ENCODE measurements at regions not wholly inside any gene's neighbourhood (a gene's known extent, or its start where the extent isn't known, plus 50 kb on each side); places are given as distances from the start of the nearest gene placed in this dataset.
A peak's percentile ranks its signal among the peaks of the same experiment; 100 is the strongest.

GRCh38 chr20:19923762-19924161 is 93.4 kb upstream of the NAA20 start:
- DNase-seq (ENCODE audit: low read depth in 1 of 2, low spot score in 1 of 2): no peak

DNA sequence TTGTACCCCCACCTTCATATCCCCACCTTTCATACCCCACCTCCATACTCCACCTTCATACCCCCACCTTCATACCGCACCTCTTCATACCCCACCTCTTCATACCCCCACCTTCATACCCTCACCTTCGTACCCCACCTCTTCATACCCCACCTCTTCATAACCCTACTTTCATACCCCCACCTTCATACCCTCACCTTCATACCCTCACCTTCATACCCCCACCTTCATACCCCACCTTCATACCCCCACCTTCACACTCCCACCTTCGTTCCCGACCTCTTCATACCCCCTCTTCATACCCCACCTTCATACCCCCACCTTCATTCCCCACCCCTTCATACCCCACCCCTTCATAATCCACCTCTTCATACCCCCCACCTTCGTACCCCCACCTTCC is 92.9 kb upstream of the NAA20 start:
- no peak for DNase-seq (ENCODE audit: low read depth in 1 of 2, low spot score in 1 of 2)

DNA sequence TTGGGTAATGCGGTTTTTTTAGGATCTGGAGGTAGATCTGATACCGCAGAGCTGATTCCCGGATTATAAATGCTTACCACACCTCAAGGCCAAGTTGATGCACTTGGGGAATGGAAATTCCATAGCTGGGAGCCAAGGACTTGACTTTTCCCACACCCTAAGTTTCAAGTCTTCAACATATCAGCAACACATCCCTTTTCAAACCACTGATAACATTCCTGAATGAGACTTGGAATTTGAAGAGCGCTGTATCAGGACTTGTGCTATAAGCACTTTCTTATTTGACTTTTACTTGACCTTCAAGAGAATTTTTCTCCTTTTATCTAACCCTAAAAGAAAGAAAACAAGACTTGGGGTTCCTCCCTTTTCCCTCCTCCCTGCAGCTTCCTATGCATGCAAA is 90.6 kb upstream of the NAA20 start:
- DNase-seq (ENCODE audit: low read depth in 1 of 2, low spot score in 1 of 2): no peak

- no peak for DNase-seq (ENCODE audit: low read depth in 1 of 2, low spot score in 1 of 2)
Observed at GRCh38 chr20:19928328-19929011, 88.7 kb upstream of the NAA20 start.

- DNase-seq (ENCODE audit: low read depth in 1 of 2, low spot score in 1 of 2): no peak
Observed at GRCh38 chr20:19929012-19929360, 88.2 kb upstream of the NAA20 start.

GRCh38 chr20:19929481-19930145 is 87.5 kb upstream of the NAA20 start:
- DNase-seq (ENCODE audit: low read depth in 1 of 2, low spot score in 1 of 2): no peak

GRCh38 chr20:19930426-19930825 is 86.7 kb upstream of the NAA20 start:
- no peak for DNase-seq (ENCODE audit: low read depth in 1 of 2, low spot score in 1 of 2)

DNA sequence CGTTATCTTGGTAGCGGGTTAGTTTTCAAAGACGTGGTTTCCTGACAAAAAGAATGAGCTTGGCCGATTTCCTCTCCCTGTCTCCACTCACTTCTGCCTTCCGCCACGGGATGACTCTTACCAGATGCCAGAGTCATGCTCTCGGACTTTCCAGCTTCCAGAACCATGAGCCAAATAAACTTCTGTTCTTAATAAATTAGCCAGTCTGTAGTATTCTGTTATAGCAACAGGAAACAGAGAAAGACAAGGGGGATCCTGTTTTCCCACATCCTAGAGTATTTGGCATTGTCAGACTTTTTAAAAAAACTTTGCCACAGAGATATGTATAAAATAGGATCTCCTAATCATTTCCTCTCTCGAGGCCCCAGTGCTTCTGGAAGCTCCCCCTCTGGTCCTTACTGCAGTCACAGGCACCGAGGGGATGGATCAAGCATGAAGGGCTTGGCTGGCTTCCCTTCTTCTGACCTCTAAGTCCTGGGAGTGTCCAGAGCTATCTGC is 84.9 kb upstream of the NAA20 start:
- no peak for DNase-seq (ENCODE audit: low read depth in 1 of 2, low spot score in 1 of 2)

DNA sequence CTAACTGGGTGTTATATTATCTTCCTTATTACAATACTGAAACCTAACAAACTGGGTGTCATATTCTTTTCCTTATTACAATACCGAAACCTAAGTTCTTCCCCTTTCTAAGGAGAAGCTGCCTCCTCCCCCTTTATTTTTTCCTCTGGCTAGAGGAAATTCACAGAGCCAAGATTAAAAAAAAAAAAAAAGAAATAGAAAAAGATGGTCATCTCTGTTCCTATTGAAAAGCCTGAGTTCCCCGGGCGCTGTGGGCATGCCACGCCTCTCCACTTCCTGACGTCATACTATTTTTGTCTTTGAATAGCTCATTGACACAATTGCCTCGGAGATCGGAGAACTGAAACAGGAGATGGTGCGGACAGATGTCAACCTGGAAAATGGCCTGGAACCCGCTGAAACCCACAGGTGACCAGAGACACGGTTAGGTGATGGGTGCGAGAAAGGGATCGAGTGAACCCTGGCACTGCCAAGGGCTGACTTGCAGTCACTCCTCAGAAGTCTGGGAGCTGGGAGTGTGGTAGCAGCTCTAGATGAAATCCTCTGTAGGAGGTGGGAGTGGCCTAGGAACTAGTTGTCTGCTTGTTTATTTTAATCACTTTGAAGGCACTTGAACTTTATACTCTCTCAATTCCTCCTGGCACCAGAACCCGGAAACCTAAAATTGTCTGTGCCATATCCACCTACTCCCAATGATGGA is 82.2 kb upstream of the NAA20 start:
- no peak for DNase-seq (ENCODE audit: low read depth in 1 of 2, low spot score in 1 of 2)

- DNase-seq (ENCODE audit: low read depth in 1 of 2, low spot score in 1 of 2): no peak
Observed at GRCh38 chr20:19935842-19936241, 81.3 kb upstream of the NAA20 start.

- no peak for DNase-seq (ENCODE audit: low read depth in 1 of 2, low spot score in 1 of 2)
Observed at GRCh38 chr20:19936466-19937200, 80.5 kb upstream of the NAA20 start.

- DNase-seq (ENCODE audit: low read depth in 1 of 2, low spot score in 1 of 2): no peak
Observed at GRCh38 chr20:19937218-19937617, 79.9 kb upstream of the NAA20 start.

DNA sequence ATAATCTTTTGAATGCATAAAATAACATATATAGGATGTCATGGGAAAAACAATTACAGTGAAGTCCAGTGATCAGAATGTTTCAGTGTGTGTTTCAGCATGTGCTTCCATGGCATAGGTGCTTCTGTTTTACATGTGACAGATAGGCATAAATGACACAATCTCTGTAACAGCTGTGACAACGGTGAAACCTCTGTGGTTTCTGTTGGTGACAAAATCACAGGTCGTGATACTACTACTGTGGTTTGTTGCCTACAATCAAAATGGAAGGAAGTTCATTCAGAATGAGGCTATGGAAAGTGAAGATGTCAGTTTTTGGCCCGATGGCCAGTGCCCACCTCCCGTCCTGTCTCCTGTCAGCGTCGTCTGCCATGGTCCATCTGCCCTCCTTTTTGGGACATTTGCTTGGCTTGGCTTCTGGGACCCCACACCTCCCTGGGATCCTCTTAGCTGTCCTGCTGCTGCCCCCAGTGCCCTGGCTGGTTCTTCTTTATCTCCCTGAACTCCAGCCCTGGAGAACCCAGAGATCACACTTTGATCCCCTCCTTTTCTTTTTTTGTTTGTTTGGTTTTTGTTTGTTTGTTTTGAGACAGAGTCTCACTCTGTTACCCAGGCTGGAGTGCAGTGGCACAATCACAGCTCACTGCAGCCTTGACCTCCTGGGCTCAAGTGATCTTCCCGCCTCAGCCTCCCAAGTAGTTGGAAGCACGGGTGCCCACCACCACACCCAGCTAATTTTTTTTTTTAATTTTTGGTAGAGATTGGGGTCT is 79.3 kb upstream of the NAA20 start:
- peak in 1 of 2 donors; percentile 17 for DNase-seq (ENCODE audit: low read depth in 1 of 2, low spot score in 1 of 2)

- DNase-seq (ENCODE audit: low read depth in 1 of 2, low spot score in 1 of 2): no peak
Observed at GRCh38 chr20:19938421-19939090, 78.6 kb upstream of the NAA20 start.

GRCh38 chr20:19940988-19941460 is 76.1 kb upstream of the NAA20 start:
- no peak for DNase-seq (ENCODE audit: low read depth in 1 of 2, low spot score in 1 of 2)

- no peak for DNase-seq (ENCODE audit: low read depth in 1 of 2, low spot score in 1 of 2)
Observed at GRCh38 chr20:19942611-19943010, 74.6 kb upstream of the NAA20 start.

DNA sequence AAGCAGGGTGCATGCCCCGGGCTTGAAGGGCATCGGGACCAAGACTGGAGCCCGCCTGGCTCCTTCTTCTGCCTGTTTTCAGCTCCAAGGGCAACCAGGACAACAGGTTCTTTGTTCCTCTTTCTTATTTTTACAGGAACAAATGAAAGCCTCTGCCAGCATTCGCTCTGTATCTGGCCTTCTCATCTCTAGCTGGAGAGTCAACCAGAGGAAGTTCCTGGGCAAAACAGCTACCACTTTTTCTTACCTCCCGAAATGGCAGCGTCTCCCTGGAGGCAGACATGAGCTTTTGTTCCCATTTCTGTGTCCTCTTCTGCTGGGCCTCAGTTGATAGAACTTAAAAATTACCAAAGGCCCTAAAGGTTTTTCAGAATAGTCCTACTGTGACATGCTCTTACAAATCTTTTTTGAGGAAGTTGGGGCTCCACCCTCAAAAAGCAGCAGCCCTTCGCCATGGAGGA is 74.1 kb upstream of the NAA20 start:
- DNase-seq (ENCODE audit: low read depth in 1 of 2, low spot score in 1 of 2): no peak

- no peak for DNase-seq (ENCODE audit: low read depth in 1 of 2, low spot score in 1 of 2)
Observed at GRCh38 chr20:19944772-19945459, 72.2 kb upstream of the NAA20 start.
